ENCODE measurements at regions not wholly inside any gene's neighbourhood (a gene's known extent, or its start where the extent isn't known, plus 50 kb on each side); places are given as distances from the start of the nearest gene placed in this dataset.

DNA sequence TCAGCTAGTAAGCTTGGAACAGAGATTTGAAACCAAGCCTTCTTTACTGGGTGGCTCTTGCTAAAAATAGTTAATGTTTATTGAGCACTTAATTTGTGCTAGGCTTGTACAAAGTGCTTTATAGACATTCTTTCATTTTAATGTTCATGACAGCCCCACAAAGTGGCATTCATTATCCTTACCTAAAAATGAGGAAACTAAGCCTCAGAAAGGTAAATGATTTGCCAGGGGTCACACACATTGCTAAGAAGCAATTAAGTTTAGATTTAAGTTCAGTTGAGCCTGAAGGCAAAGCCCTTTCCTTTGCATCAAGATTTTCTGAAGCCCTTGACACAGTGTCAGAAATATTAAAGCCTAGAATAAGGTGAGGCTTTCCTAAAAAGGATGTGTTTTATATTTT, 327.5 kb upstream of the FGF13 start:
- no peak overlapping the region for H3K27ac ChIP-seq (ENCODE audit: low read depth, low read length)
- H2BK15ac ChIP-seq (ENCODE audit: low read length), result no peak overlapping the region
- H4K8ac ChIP-seq (ENCODE audit: extremely low read depth, insufficient read depth, low read length), result no peak overlapping the region
- ChIA-PET CTCF (ENCODE audit: partially characterized antibody) (no interaction called here), POLR2A (ENCODE audit: partially characterized antibody) (no interaction called here)
- no peak overlapping the region for H3K18ac ChIP-seq (ENCODE audit: extremely low read depth, low read length)
- H3K56ac ChIP-seq (replicated peaks; ENCODE audit: insufficient read length, low read depth, low read length), result no peak overlapping the region
- H3K14ac ChIP-seq (ENCODE audit: insufficient read length), result no peak overlapping the region
- H3K4me3 ChIP-seq (ENCODE audit: extremely low read depth in 1 of 4, insufficient read depth in 2 of 4, low read depth in 3 of 4, low read length in 4 of 4), result no peak overlapping the region
- no peaks in the 10 kb centered on the region for H3K4me1 ChIP-seq (replicated peaks in 1 of 4; ENCODE audit: control insufficient read depth in 3 of 4, insufficient read depth in 4 of 4, low read length in 3 of 4)
- no peaks in the 10 kb centered on the region for H3K79me2 ChIP-seq (ENCODE audit: control insufficient read depth in 1 of 2, insufficient read depth in 2 of 2, low read length in 2 of 2)
- no peak overlapping the region for H4K91ac ChIP-seq (replicated peaks; ENCODE audit: insufficient read length, low read length)
- H2BK12ac ChIP-seq (ENCODE audit: low read depth, low read length), result no peak overlapping the region
- DNase-seq (ENCODE audit: low read depth in 1 of 2, low spot score in 2 of 2), result no peak
- no peak overlapping the region for H3K23ac ChIP-seq (ENCODE audit: insufficient read length)
- no peak overlapping the region for H3K4ac ChIP-seq (replicated peaks; ENCODE audit: insufficient read length, low read depth, low read length)
- TF ChIP-seq BRCA1 (IDR thresholded peaks at IDR 0.05; ENCODE audit: low read depth, low read length), result no peak
- TF ChIP-seq SAP30 (IDR thresholded peaks at IDR 0.05; ENCODE audit: insufficient read depth, insufficient replicate concordance, low read length), result no peak
- TF ChIP-seq, protein P1, sequence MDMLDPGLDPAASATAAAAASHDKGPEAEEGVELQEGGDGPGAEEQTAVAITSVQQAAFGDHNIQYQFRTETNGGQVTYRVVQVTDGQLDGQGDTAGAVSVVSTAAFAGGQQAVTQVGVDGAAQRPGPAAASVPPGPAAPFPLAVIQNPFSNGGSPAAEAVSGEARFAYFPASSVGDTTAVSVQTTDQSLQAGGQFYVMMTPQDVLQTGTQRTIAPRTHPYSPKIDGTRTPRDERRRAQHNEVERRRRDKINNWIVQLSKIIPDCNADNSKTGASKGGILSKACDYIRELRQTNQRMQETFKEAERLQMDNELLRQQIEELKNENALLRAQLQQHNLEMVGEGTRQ (IDR thresholded peaks at IDR 0.05; ENCODE audit: low read length), result no peak
- no peaks in the 10 kb centered on the region for H3K36me3 ChIP-seq (ENCODE audit: control insufficient read depth in 2 of 4, insufficient read depth in 4 of 4, low read length in 3 of 4)
- no peak overlapping the region for H4K5ac ChIP-seq (ENCODE audit: insufficient read length, low read depth, low read length)
- no peak overlapping the region for H2AK5ac ChIP-seq (ENCODE audit: low read depth, low read length)
- no peak for FAIRE-seq
- H2BK120ac ChIP-seq (replicated peaks; ENCODE audit: low read depth, low read length), result no peak overlapping the region
- H3K27me3 ChIP-seq (replicated peaks in 1 of 4; ENCODE audit: control insufficient read depth in 3 of 4, extremely low read depth in 1 of 4, insufficient read depth in 3 of 4, low read length in 3 of 4), result no peaks in the 10 kb centered on the region
- no peak overlapping the region for H2AFZ ChIP-seq (ENCODE audit: low read length)
- H3K79me1 ChIP-seq (ENCODE audit: low read depth, low read length), result no peaks in the 10 kb centered on the region
- no peak overlapping the region for H2BK5ac ChIP-seq (ENCODE audit: low read depth, low read length)
- no peak overlapping the region for H3K9ac ChIP-seq (replicated peaks in 1 of 4; ENCODE audit: extremely low read depth in 1 of 4, low read depth in 3 of 4, low read length in 3 of 4)
- no peak overlapping the region for H3K4me2 ChIP-seq (ENCODE audit: insufficient read depth in 1 of 2, low read depth in 2 of 2, low read length in 2 of 2)
- no peaks in the 10 kb centered on the region for H3K9me3 ChIP-seq (ENCODE audit: insufficient read depth in 2 of 2, low read depth in 1 of 2, low read length in 1 of 2)
- H4K20me1 ChIP-seq (replicated peaks in 1 of 2; ENCODE audit: control insufficient read depth in 1 of 2, insufficient read depth in 2 of 2, low read length in 2 of 2), result no peaks in the 10 kb centered on the region
- H2BK20ac ChIP-seq (ENCODE audit: low read length), result no peak overlapping the region
- H3K23me2 ChIP-seq (ENCODE audit: low read depth, low read length), result no peaks in the 10 kb centered on the region
